ENCODE measurements at regions not wholly inside any gene's neighbourhood (a gene's known extent, or its start where the extent isn't known, plus 50 kb on each side); places are given as distances from the start of the nearest gene placed in this dataset.

GRCh38 chr3:31423482-31423881 is 109.2 kb upstream of the STT3B start:
- peak; percentile 43 for DNase-seq

- no peak for DNase-seq
These were observed 107.3 kb upstream of the STT3B start for GRCh38 chr3:31425401-31425800.

GRCh38 chr3:31427623-31428022 is 105.1 kb upstream of the STT3B start:
- DNase-seq: no peak

GRCh38 chr3:31431321-31431720 is 101.4 kb upstream of the STT3B start:
- no peak for DNase-seq

- DNase-seq: no peak
These were observed 99.6 kb upstream of the STT3B start for GRCh38 chr3:31432897-31433678.

GRCh38 chr3:31433679-31433992 is 99.1 kb upstream of the STT3B start:
- no peak for DNase-seq

- no peak for DNase-seq
These were observed 97.9 kb upstream of the STT3B start for GRCh38 chr3:31434819-31435218.

- no peak for DNase-seq
These were observed 95.9 kb upstream of the STT3B start for GRCh38 chr3:31436830-31437229.

GRCh38 chr3:31438742-31439141 is 94.0 kb upstream of the STT3B start:
- no peak for DNase-seq

- no peak for DNase-seq
These were observed 92.6 kb upstream of the STT3B start for GRCh38 chr3:31439890-31440750.

- DNase-seq: no peak
These were observed 91.8 kb upstream of the STT3B start for GRCh38 chr3:31440878-31441277.

GRCh38 chr3:31442755-31443154 is 90.0 kb upstream of the STT3B start:
- DNase-seq: no peak

GRCh38 chr3:31444220-31445142 is 88.2 kb upstream of the STT3B start:
- no peak for DNase-seq

GRCh38 chr3:31445701-31446100 is 87.0 kb upstream of the STT3B start:
- DNase-seq: no peak

- DNase-seq: no peak
These were observed 84.5 kb upstream of the STT3B start for GRCh38 chr3:31448035-31448881.

GRCh38 chr3:31448882-31449243 is 83.9 kb upstream of the STT3B start:
- no peak for DNase-seq

GRCh38 chr3:31449318-31449717 is 83.4 kb upstream of the STT3B start:
- no peak for DNase-seq

- DNase-seq: no peak
These were observed 82.4 kb upstream of the STT3B start for GRCh38 chr3:31450345-31450744.

GRCh38 chr3:31452495-31453106 is 80.1 kb upstream of the STT3B start:
- DNase-seq: no peak

- DNase-seq: no peak
These were observed 79.3 kb upstream of the STT3B start for GRCh38 chr3:31453430-31453829.

- DNase-seq: no peak
These were observed 77.2 kb upstream of the STT3B start for GRCh38 chr3:31455524-31455923.
